ENCODE measurements at regions not wholly inside any gene's neighbourhood (a gene's known extent, or its start where the extent isn't known, plus 50 kb on each side); places are given as distances from the start of the nearest gene placed in this dataset.
"Not testable (repeated sequence)": the region's sequence is repeated elsewhere in the genome, so short reads cannot be mapped to it uniquely, and the experiment has no call there.

DNA sequence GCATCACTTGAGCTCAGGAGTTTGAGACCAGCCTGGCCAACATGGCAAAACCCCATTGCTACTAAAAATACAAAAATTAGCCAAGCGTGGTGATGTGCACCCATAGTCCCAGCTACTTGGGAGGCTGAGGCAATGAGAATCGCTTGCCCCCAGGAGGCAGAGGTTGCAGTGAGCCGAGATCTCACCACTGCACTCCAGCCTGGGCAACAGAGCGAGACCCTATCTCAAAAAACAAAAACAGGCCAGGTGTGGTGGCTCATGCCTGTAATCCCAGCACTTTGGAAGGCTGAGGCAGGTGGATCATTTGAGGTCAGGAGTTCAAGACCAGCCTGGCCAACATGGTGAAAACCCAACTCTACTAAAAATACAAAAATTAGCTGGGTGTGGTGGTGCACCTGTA, 89.6 kb upstream of the EPCAM start:
- H3K4me3 Mint-ChIP-seq; H3K27ac Mint-ChIP-seq; DNase-seq; H3K36me3 Mint-ChIP-seq; H3K4me1 Mint-ChIP-seq; ATAC-seq; H3K27me3 Mint-ChIP-seq; H3K9me3 Mint-ChIP-seq (ENCODE audit: low read depth): not testable (repeated sequence)
- CTCF ChIA-PET, result interaction anchor here (1.1 kb wide), 1 partner anchor 816 kb away, joined by 3 read pairs; no protein-coding TSS in a partner anchor

DNA sequence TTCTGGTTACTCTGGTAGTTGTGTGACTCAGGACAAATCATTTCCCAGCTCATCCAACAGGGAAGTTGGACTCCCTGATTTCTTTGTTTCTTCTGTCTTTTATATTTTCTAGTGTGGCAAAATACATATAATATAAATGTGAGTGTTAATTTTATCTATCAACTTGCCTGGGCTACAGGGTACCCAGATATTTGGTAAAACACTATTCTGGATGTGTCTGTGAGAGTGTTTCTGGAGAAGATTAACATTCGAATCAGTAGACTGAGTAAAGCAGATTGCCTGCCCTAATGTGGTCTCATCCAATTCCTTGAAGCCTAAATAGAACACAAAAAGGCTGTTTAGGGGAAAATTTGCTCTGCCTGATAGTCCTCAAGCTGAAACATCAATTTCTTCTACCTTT, 91.1 kb upstream of the EPCAM start:
- H3K9me3 Mint-ChIP-seq (ENCODE audit: low read depth), result no peaks in the 10 kb centered on the region
- H3K4me1 Mint-ChIP-seq, result no peaks in the 10 kb centered on the region
- CTCF ChIA-PET, result interaction anchor here (0.6 kb wide), 1 partner anchor 24 kb away, joined by 3 read pairs; no protein-coding TSS in a partner anchor
- H3K4me3 Mint-ChIP-seq, result no peak overlapping the region
- ATAC-seq (no peak), DNase-seq (no peak)
- H3K27me3 Mint-ChIP-seq, result peaks cover 6% of the 10 kb centered on the region
- H3K36me3 Mint-ChIP-seq, result no peaks in the 10 kb centered on the region
- no peak overlapping the region for H3K27ac Mint-ChIP-seq

DNA sequence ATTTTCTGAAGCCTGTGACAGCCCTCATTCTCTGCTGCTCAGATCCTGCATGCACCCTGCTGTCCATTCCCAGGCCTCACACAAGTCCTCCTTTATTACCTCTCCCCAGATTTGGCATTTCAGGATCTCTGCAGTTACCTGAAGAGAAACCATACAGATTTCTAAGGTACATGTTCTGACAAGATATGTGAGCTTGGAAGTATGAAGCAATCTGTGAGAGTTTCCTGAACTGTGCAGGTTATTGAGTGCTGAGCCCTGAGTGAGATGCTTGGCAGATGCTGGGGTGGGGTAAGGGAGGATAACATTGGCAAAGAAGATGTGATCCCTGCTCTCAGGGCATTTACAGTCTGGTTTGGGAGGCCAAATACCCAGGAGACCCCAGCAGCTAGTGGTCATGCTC, 91.9 kb upstream of the EPCAM start:
- ATAC-seq, result no peak
- H3K36me3 Mint-ChIP-seq, result no peaks in the 10 kb centered on the region
- H3K9me3 Mint-ChIP-seq (ENCODE audit: low read depth), result no peaks in the 10 kb centered on the region
- CTCF ChIA-PET, result interaction anchor here (0.6 kb wide), 1 partner anchor 23 kb away, joined by 3 read pairs; no protein-coding TSS in a partner anchor
- peaks cover 6% of the 10 kb centered on the region for H3K27me3 Mint-ChIP-seq
- H3K27ac Mint-ChIP-seq, result no peak overlapping the region
- no peak for DNase-seq
- peaks cover 1% of the 10 kb centered on the region for H3K4me1 Mint-ChIP-seq
- H3K4me3 Mint-ChIP-seq, result no peak overlapping the region

DNA sequence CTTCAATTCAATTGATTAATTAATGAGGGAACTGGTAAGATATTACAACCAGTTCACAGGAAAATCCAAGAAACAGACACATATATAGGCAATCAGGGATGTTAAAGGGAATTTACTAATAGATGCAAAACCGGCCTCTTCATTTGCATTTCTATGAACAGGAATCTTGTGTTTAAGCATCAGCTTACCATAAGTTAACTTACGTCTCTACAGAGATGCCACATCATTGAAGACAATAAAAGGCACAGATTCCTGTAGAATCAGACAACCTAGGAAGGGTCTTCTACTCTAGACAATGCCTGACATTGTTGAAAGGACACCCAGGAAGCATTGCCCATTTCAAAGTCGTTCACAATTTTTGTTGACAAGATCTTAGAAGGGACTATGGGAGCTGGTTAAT, 93.0 kb upstream of the EPCAM start:
- H3K27me3 Mint-ChIP-seq, result peaks cover 6% of the 10 kb centered on the region
- CTCF ChIA-PET, result interaction anchor here (0.9 kb wide), 1 partner anchor 88 kb away, joined by 3 read pairs; no protein-coding TSS in a partner anchor
- DNase-seq (no peak), ATAC-seq (no peak)
- no peak overlapping the region for H3K4me3 Mint-ChIP-seq
- H3K27ac Mint-ChIP-seq, result no peak overlapping the region
- H3K36me3 Mint-ChIP-seq, result no peaks in the 10 kb centered on the region
- no peaks in the 10 kb centered on the region for H3K9me3 Mint-ChIP-seq (ENCODE audit: low read depth)
- peaks cover 2% of the 10 kb centered on the region for H3K4me1 Mint-ChIP-seq

DNA sequence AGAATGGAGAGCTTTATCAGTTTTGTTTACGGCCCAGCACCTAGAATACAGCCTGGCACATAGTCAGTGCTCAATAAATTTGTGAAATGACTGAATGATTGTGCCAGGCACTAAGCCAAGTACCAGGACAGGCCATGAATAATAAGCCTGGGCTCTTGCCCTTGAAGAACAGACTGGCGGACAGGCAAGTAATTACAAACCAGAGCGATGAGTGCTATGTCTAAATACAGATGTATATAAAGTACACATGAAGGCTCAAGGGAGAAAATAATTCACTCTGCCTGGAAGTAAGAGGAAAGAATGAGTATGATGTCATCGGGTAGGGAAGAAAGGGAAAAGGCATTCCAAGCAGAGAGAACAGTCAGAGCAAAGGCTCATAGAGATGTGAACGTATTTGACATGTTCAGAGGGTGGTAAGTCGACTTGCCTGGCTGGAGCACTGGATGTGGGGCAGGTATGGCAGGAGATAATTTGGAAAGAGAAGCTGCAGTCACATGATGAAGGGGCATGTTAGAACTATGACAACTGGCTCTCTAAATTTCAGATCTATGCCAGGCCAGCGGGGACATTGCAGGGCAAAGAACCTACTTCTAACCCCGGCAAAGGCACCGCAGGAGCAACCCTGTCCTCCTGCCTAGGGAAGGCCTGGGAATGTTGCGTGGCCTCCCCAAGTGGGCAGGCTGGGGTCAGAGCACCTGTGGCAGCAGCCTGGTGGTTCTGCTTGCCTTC, 94.9 kb upstream of the EPCAM start:
- Mint-ChIP-seq H3K4me1 (peaks cover 2% of the 10 kb centered on the region), H3K27ac (no peak overlapping the region), H3K27me3 (no peaks in the 10 kb centered on the region), H3K4me3 (no peak overlapping the region), H3K9me3 (ENCODE audit: low read depth) (no peaks in the 10 kb centered on the region), H3K36me3 (no peaks in the 10 kb centered on the region)
- CTCF ChIA-PET, result interaction anchor here (1.3 to 1.5 kb wide), 2 partner anchors 32 to 49 kb away, joined by 4 to 5 read pairs; no protein-coding TSS in a partner anchor
- no peak for ATAC-seq
- no peak for DNase-seq

DNA sequence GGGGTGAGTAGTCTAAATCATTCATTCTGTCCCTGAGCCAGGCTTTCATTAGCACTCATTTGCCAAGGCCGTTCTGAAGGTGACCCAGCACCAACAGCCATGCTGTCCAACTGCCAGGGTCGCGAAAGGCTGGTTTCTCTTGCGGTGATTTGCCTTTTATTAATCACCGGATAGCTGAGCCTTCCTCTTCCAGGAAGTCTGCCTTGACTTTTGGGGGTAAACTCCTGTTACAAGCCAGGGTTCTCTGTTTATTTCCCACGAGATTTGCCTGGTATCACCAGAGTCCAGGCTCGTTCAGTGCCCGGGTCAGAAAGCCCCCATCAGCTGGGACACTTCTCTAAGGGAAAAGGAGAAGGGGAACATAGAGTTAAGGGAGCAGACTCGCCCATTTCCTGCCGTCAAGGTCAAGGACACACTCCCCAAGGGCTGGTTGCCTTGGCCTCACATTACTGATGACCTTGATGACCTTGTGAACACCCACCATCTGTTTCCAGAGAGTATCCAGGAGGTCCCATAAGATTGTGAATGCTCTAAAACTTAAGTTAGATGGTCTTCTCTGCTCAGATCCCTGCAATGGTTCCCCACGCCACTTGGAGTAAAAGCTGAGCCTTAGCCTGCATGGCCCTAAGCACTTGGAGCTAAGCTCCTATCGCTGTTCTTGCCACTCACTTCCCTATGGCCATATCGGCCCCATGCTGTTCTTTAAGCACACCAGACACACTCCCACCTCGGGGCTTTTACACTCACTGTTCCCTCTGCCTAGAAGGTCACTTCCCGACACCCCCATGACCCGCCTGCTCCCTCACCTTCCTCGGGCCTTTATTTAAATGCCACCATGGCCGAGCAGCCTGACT, 96.0 kb upstream of the EPCAM start:
- Mint-ChIP-seq H3K4me3 (no peak overlapping the region), H3K9me3 (ENCODE audit: low read depth) (no peaks in the 10 kb centered on the region), H3K27ac (no peak overlapping the region), H3K36me3 (no peaks in the 10 kb centered on the region), H3K27me3 (no peaks in the 10 kb centered on the region), H3K4me1 (peaks cover 2% of the 10 kb centered on the region)
- CTCF ChIA-PET, result interaction anchor here (1.0 to 1.6 kb wide), 8 partner anchors 12 to 343 kb away, joined by 3 to 5 read pairs (median 4); no protein-coding TSS in a partner anchor
- no peak for ATAC-seq
- no peak for DNase-seq

DNA sequence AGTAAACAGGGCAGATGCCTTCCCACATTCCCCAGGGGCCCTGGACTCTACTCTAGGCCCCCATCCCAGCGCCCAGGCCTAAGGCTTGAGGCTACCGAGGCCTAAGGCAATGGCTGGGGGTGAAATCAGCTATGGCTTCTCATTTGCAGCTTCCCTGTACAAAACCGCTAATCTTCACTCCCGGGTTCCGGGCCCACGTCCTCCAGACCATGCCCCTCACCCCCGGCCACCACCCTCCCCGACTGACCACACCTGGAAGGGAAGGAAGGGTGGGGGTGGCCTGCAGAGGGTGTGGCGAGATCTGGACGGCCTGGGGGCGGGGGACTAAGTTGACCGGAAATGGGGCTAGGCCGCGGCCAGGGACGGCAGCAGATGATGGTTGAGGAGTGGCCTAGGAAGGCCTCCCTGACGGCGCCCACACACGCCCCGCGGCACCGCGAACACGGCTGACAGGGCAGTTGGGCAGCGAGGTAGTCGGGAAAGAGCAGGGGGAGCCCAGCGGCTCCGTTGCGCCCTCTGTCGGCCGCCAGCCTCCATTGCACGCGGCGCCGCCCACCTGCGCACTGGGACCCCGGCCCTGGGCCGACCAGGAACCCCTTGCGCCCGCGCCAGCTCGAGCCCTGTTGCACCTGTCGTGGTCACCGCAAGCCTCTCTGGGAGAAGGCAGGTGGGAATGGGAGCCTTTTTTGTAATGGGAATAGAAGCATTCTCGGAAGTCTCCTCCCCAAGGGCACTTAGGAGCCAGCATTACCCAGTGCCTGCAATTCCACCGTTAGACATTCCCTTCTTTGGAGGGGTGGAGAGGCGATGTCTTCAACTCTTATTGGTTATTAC, 95.9 kb upstream of the CALM2 start:
- Mint-ChIP-seq H3K4me3 (peak overlapping the region; percentile 46), H3K27ac (no peak overlapping the region), H3K27me3 (no peaks in the 10 kb centered on the region), H3K4me1 (peaks cover 2% of the 10 kb centered on the region), H3K9me3 (ENCODE audit: low read depth) (no peaks in the 10 kb centered on the region), H3K36me3 (no peaks in the 10 kb centered on the region)
- CTCF ChIA-PET, result interaction anchor here (0.6 to 1.8 kb wide), 12 partner anchors 9 to 342 kb away, joined by 3 to 8 read pairs (median 4); no protein-coding TSS in a partner anchor
- DNase-seq, result peak; percentile 57
- ATAC-seq, result peak; percentile 95

DNA sequence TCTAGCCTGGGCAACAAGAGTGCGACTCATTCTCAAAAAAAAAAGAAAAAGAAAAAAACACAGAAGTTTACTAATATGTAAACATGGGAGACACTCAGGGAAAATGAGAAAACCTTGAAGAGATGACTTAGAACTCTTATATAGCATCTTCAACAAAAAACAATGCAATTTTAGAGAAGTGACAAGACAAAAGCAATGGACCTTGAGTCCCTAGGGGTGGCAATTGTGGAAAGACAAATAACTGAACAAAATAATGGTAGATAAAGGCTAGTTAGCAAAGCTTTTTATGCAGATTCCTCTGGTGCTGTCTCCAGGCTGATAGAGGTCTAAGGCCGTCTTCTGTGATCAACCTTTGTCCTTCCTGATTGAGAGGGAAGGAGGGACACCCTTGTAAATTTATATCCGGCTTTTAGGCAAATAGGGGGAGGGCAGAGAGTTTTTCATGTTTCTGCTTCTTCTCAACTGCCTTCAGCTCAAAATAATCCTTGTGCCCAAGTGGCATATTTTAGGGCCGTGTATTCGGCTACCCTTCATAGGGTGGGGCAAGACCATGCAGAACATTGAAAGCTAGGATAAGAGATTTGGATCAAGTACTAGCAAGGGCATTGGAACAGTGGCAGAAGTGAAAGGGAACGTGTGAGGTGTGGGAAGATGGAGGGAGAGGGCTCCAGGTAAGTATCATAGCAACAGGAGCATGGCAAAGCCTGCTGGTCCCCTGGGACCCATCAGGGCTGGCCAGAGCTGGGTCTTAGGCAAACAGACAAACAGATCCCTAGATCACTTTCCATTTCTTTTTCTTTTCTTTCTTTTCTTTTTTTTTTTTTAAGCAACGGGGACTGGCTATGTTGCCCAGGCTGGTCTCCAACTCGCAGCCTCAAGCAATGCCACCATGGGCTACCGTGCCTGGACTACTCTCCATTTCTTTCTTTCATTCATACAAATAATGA, 95.0 kb upstream of the CALM2 start:
- H3K9me3 Mint-ChIP-seq (ENCODE audit: low read depth), result no peaks in the 10 kb centered on the region
- CTCF ChIA-PET, result interaction anchor here (0.6 to 1.8 kb wide), 9 partner anchors 10 to 341 kb away, joined by 3 to 8 read pairs (median 3); no protein-coding TSS in a partner anchor
- peaks cover 2% of the 10 kb centered on the region for H3K4me1 Mint-ChIP-seq
- ATAC-seq (no peak), DNase-seq (no peak)
- no peak overlapping the region for H3K27ac Mint-ChIP-seq
- H3K36me3 Mint-ChIP-seq, result no peaks in the 10 kb centered on the region
- H3K27me3 Mint-ChIP-seq, result no peaks in the 10 kb centered on the region
- H3K4me3 Mint-ChIP-seq, result no peak overlapping the region

DNA sequence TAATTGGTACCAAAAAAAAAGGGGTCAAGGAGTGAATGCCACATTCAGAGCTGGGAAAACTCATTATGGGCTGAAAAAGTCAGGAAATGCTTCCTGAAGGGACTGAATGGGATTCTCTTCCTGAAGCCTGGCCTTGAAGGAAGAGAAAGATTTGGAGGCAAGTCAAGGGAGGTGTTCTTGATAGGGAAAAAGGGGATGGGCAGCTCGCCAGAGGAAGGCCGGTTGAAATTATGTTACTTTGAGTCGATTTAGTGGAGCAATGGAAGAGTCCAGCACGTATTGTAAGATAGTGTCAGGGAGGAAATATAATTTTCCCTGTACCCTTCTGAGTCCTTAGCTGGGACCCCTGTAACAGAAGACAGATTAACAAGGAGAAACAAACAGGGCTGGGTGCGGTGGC, 94.1 kb upstream of the CALM2 start:
- no peak overlapping the region for H3K4me3 Mint-ChIP-seq
- H3K36me3 Mint-ChIP-seq, result no peaks in the 10 kb centered on the region

DNA sequence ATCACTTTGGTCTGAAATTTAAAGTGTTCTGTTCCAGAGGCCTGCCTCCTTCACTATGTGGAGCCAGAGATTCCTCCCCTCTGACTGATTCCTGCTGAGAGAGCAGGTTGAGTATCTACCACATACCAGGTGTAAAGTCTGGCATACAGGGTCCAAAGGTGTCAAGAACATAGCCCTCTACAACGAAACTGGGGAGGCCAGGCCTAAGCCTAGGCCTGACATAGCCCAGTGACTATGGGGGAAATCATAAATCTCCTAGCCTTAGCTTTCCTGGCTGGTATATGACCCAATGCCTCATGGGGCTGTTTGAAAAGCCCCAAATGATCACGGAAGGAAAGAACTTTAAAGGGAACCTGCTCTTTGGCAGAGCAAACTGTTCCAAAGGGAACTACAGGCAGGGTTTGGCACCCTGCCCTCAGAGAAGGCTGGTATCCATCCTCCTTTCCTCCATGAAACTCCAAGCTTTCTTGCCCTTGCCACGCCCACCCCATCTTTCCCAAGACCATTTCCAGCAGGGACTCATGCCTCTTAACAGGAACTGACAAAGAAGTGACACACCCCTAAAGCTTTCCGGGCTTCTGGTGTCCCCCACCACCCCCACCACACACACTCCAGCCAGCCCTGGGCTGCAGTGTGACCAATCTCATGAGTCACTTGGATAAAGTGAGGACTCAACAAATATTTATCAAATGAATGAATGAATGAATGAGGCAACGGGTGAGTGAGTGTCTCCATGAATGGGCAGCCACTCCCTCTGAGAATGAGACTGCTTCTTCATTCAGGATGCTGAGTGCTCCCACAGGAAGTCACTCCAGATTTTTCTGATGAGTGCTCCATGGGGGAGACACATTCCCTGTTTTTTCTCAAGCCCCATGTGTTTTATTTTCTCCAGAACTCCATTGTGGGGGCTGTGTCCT, 93.3 kb upstream of the CALM2 start:
- Mint-ChIP-seq H3K9me3 (ENCODE audit: low read depth) (no peaks in the 10 kb centered on the region), H3K36me3 (no peaks in the 10 kb centered on the region), H3K4me1 (peaks cover 2% of the 10 kb centered on the region), H3K4me3 (no peak overlapping the region), H3K27ac (no peak overlapping the region), H3K27me3 (no peaks in the 10 kb centered on the region)
- CTCF ChIA-PET, result interaction anchor here (0.6 to 1.5 kb wide), 4 partner anchors 13 to 252 kb away, joined by 3 read pairs; no protein-coding TSS in a partner anchor
- no peak for DNase-seq
- no peak for ATAC-seq

More for the DNA sequence above, 94.1 kb upstream of the CALM2 start:
- Mint-ChIP-seq H3K9me3 (ENCODE audit: low read depth) (no peaks in the 10 kb centered on the region), H3K27ac (no peak overlapping the region), H3K27me3 (no peaks in the 10 kb centered on the region), H3K4me1 (peaks cover 2% of the 10 kb centered on the region)
- DNase-seq (no peak), ATAC-seq (no peak)
- CTCF ChIA-PET, result no interaction called here

DNA sequence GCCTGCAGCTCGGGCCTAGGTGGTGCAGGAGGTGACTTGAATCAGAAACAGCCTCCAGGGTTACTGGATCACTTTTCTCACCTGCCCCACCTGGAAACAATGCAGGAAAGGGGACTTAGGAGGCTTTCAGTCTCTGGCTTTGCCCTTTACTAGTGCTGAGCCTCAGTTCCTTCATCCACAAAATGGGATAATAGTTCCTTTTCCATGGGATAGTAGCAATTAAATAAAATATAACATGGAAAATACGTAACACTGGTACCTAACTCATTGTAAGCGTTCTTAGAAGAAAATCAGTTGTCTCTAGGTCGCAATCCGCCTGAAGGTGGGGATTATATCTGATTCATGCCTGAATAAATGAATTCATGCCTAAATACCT, 91.4 kb upstream of the CALM2 start:
- Mint-ChIP-seq H3K4me1 (peaks cover 2% of the 10 kb centered on the region), H3K27me3 (no peaks in the 10 kb centered on the region), H3K4me3 (no peak overlapping the region), H3K9me3 (ENCODE audit: low read depth) (no peaks in the 10 kb centered on the region), H3K27ac (no peak overlapping the region), H3K36me3 (no peaks in the 10 kb centered on the region)
- DNase-seq (no peak), ATAC-seq (no peak)
- CTCF ChIA-PET, result no interaction called here

Data from activated CD8-positive, alpha-beta memory T cell treated with anti-CD3 and anti-CD28 coated beads, Interleukin-2, amount 10 ng/mL, durations not matched to agents 7 days and 5 days (primary cell).